PC-3 (cell line): ENCODE measurements at regions not wholly inside any gene's neighbourhood (a gene's known extent, or its start where the extent isn't known, plus 50 kb on each side); places are given as distances from the start of the nearest gene placed in this dataset.

ENCODE experiments used
- ATAC-seq: fragments of 200-7000 bp; cut with Tn5 transposase; 2 replicates; pipeline ENCODE4 v1.9.1; 2020; ENCODE audit warnings: mild to moderate bottlenecking, moderate library complexity
- BruUV-seq: library from RNA; stranded (reverse); fragments of 400-500 nt; replicated peaks from 2 replicates; lab custom pipeline; 2021; lab: Mats Ljungman, UMichigan
- CTCF ChIA-PET: fragments of 300-600 bp; sonication (Branson Sonifier 250); formaldehyde crosslinking; loops from one replicate; lab custom pipeline; 2022; ENCODE audit warnings: antibody characterized with exemption; lab: Charles Lee
- POLR2A ChIA-PET: fragments of 300-600 bp; sonication (Branson Sonifier 250); formaldehyde crosslinking; loops from one replicate; lab custom pipeline; 2022; ENCODE audit warnings: antibody characterized with exemption; ENCODE audit not compliant: unreplicated experiment; lab: Charles Lee
- DNase-seq: peaks from one replicate; pipeline ENCODE4 v3.0.0-alpha.2; 2015
- H2AFZ ChIP-seq: fragments of 300-600 bp; sonication (generic); 2 replicates; pipeline ENCODE4 v1.6.0; 2016; ENCODE audit warnings: antibody characterized with exemption, low read length
- H3F3A ChIP-seq: fragments of 300-600 bp; sonication (generic); one replicate; pipeline ENCODE4 v1.6.0; 2017; ENCODE audit warnings: antibody characterized with exemption, low read length, control low read depth, mild to moderate bottlenecking; ENCODE audit not compliant: unreplicated experiment
- H3K27ac ChIP-seq: fragments of 300-600 bp; sonication (generic); 2 replicates; pipeline ENCODE4 v1.5.1; 2016; ENCODE audit warnings: mild to moderate bottlenecking, low read length
- H3K27me3 ChIP-seq: fragments of 300-600 bp; sonication (generic); 2 replicates; pipeline ENCODE4 v1.6.1; 2016; ENCODE audit warnings: low read length, mixed read lengths
- H3K36me3 ChIP-seq: fragments of 300-600 bp; sonication (generic); 2 replicates; pipeline ENCODE4 v1.6.1; 2016; ENCODE audit warnings: low read depth, mixed run types, low read length, mixed read lengths
- H3K4me1 ChIP-seq: fragments of 300-600 bp; sonication (generic); 2 replicates; pipeline ENCODE4 v1.5.1; 2016; ENCODE audit warnings: low read length; ENCODE audit not compliant: insufficient read depth
- H3K4me2 ChIP-seq: fragments of 300-600 bp; sonication (generic); 2 replicates; pipeline ENCODE4 v1.6.0; 2016; ENCODE audit warnings: low read length
- H3K4me3 ChIP-seq: fragments of 300-600 bp; sonication (generic); 2 replicates; pipeline ENCODE4 v1.5.1; 2016; ENCODE audit warnings: mild to moderate bottlenecking, low read length, mixed read lengths
- H3K79me2 ChIP-seq: fragments of 300-600 bp; sonication (generic); 2 replicates; pipeline ENCODE4 v1.6.1; 2017; ENCODE audit warnings: low read length, mixed read lengths
- H3K9ac ChIP-seq: fragments of 300-600 bp; sonication (generic); 2 replicates; pipeline ENCODE4 v1.6.0; 2016; ENCODE audit warnings: mild to moderate bottlenecking, low read length
- H3K9me2 ChIP-seq: fragments of 300-600 bp; sonication (generic); replicated peaks from 2 replicates; pipeline ENCODE4 v1.6.1; 2016; ENCODE audit warnings: mixed run types, low read length, mixed read lengths
- H3K9me3 ChIP-seq: fragments of 300-600 bp; sonication (generic); 2 replicates; pipeline ENCODE4 v1.6.1; 2016; ENCODE audit warnings: low read length, mixed read lengths
- H4K20me1 ChIP-seq: fragments of 300-600 bp; sonication (generic); 2 replicates; pipeline ENCODE4 v1.6.1; 2016; ENCODE audit warnings: low read length, mixed read lengths
- CTCF ChIP-seq: fragments of 300-600 bp; sonication (generic); conservative IDR thresholded peaks from 2 replicates; pipeline ENCODE4 v1.5.1; 2017; ENCODE audit warnings: antibody characterized with exemption, low read depth, mild to moderate bottlenecking, low read length
- EZH2 ChIP-seq: fragments of 300-600 bp; sonication (generic); IDR thresholded peaks from one replicate; pipeline ENCODE4 v1.6.1; 2017; ENCODE audit warnings: antibody characterized with exemption, mild to moderate bottlenecking, low read length; ENCODE audit not compliant: unreplicated experiment
- EZH2phosphoT487 ChIP-seq: fragments of 300-600 bp; sonication (generic); IDR thresholded peaks from 2 replicates; pipeline ENCODE4 v1.6.1; 2018; ENCODE audit warnings: mild to moderate bottlenecking, antibody characterized with exemption, low read length, borderline replicate concordance
- intact Hi-C: fragments of 100-400 bp; cut with micrococcal nuclease; formaldehyde crosslinking; loops from 2 replicates; pipeline ENCODE4 v1.9.0; 2023

DNA sequence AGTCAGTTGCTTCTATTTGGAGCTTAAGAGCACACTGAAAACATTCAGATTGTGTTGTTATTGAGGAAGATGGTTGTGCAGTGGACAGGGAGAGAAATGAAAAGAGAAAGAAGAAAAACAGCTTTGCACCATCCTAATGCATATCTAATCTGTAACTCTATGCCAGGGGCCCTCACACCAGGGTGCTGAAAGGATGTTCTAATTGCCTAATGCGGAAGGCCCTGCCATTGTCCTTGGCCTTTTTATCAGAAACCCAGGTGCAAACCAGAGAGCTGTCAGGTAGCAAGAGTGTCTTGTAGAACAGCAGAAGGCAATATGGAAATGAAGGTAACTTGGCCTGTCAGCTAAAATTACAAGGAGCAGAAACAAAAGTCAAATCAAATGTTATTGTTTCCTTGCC, 384.5 kb upstream of the PIK3R1 start:
- TF ChIP-seq EZH2phosphoT487, result no peak
- TF ChIP-seq CTCF, result no peak
- no peak for TF ChIP-seq EZH2
- intact Hi-C loops, result no loop called here
- no peaks in the 10 kb centered on the region for H3K4me1 ChIP-seq
- H4K20me1 ChIP-seq, result no peaks in the 10 kb centered on the region
- no TSS peak for BruUV-seq
- H3K9me3 ChIP-seq, result no peaks in the 10 kb centered on the region
- H3K9ac ChIP-seq, result no peak overlapping the region
- no peak overlapping the region for H3K4me2 ChIP-seq
- H2AFZ ChIP-seq, result no peak overlapping the region
- no peak overlapping the region for H3K27ac ChIP-seq
- no peak overlapping the region for H3K4me3 ChIP-seq
- H3F3A ChIP-seq, result no peaks in the 10 kb centered on the region
- no peaks in the 10 kb centered on the region for H3K36me3 ChIP-seq
- DNase-seq, result no peak
- ChIA-PET POLR2A (no interaction called here), CTCF (no interaction called here)
- no peaks in the 10 kb centered on the region for H3K27me3 ChIP-seq
- no peaks in the 10 kb centered on the region for H3K79me2 ChIP-seq
- no peak for ATAC-seq
- H3K9me2 ChIP-seq, result no peaks in the 10 kb centered on the region

- Histone ChIP-seq H3K4me3 (no peak overlapping the region), H3K27me3 (no peaks in the 10 kb centered on the region), H3K36me3 (no peaks in the 10 kb centered on the region), H3K27ac (no peak overlapping the region), H2AFZ (no peak overlapping the region), H3K9ac (no peak overlapping the region), H3K4me1 (no peaks in the 10 kb centered on the region), H3K79me2 (no peaks in the 10 kb centered on the region), H3K9me2 (no peaks in the 10 kb centered on the region), H3F3A (no peaks in the 10 kb centered on the region), H4K20me1 (no peaks in the 10 kb centered on the region), H3K4me2 (no peak overlapping the region), H3K9me3 (no peaks in the 10 kb centered on the region)
- ATAC-seq, result no peak
- DNase-seq, result no peak
- ChIA-PET CTCF (no interaction called here), POLR2A (no interaction called here)
- no TSS peak for BruUV-seq
- TF ChIP-seq EZH2phosphoT487 (no peak), CTCF (no peak), EZH2 (no peak)
- intact Hi-C loops, result no loop called here
Observed at GRCh38 chr5:67827541-67827940, 388.0 kb upstream of the PIK3R1 start.

- intact Hi-C loops, result no loop called here
- no peaks in the 10 kb centered on the region for H3K79me2 ChIP-seq
- H3F3A ChIP-seq, result no peaks in the 10 kb centered on the region
- TF ChIP-seq EZH2 (no peak), EZH2phosphoT487 (no peak), CTCF (no peak)
- H3K4me3 ChIP-seq, result no peak overlapping the region
- no peaks in the 10 kb centered on the region for H3K36me3 ChIP-seq
- ATAC-seq (no peak), DNase-seq (no peak)
- no peak overlapping the region for H3K4me2 ChIP-seq
- H3K9me2 ChIP-seq, result no peaks in the 10 kb centered on the region
- no peaks in the 10 kb centered on the region for H3K27me3 ChIP-seq
- H3K4me1 ChIP-seq, result no peaks in the 10 kb centered on the region
- no TSS peak for BruUV-seq
- POLR2A ChIA-PET, result no interaction called here
- H3K27ac ChIP-seq, result no peak overlapping the region
- no peaks in the 10 kb centered on the region for H4K20me1 ChIP-seq
- CTCF ChIA-PET, result no interaction called here
- no peak overlapping the region for H2AFZ ChIP-seq
- no peaks in the 10 kb centered on the region for H3K9me3 ChIP-seq
- H3K9ac ChIP-seq, result no peak overlapping the region
Observed at GRCh38 chr5:67824852-67825251, 390.7 kb upstream of the PIK3R1 start.
